ENCODE measurements at regions not wholly inside any gene's neighbourhood (a gene's known extent, or its start where the extent isn't known, plus 50 kb on each side); places are given as distances from the start of the nearest gene placed in this dataset.

DNA sequence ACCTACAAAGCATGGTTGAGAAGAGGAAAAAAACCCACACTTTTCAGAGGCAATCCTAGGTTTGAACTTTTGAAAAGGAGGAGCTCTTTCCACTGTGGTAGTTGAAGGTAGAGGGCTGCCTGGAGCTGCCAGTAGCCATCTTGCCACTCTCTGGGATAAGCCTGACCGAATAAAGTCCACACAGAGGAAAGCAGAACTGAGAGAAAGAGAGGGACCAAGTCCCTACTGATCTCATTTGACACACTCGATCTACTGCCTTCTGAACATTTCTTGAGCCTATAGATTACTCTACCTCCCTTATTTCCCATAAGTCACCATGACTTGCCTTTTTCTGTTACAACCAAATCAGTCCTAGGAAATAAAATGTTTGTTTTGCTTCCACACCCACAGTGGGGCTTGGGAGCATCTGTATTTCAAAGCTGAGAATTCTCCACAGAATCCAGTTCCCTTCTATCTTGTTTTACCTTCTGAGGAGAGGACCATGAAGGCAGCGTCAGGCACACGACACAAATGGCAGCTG is 147.0 kb upstream of the PTPRK start:
- H3K27ac ChIP-seq (ENCODE audit: insufficient read length, low read depth, low read length): no peak overlapping the region
- H3K4ac ChIP-seq (ENCODE audit: low read depth, low read length): no peak overlapping the region
- no peak overlapping the region for H3K23ac ChIP-seq (ENCODE audit: insufficient read length, low read depth, low read length)
- no peak overlapping the region for H3K14ac ChIP-seq (ENCODE audit: insufficient read depth, low read length)
- no peaks in the 10 kb centered on the region for H3K9me3 ChIP-seq (ENCODE audit: control insufficient read depth, low read depth, low read length)
- H3K23me2 ChIP-seq (ENCODE audit: insufficient read length, low read depth, low read length, poor library complexity, severe bottlenecking): no peaks in the 10 kb centered on the region
- Mint-ChIP-seq H3K9me3 (no peaks in the 10 kb centered on the region), H3K4me1 (no peaks in the 10 kb centered on the region), H3K27ac (no peak overlapping the region), H3K4me3 (no peak overlapping the region), H3K36me3 (ENCODE audit: insufficient read depth in 1 of 3, low read depth in 3 of 3) (no peaks in the 10 kb centered on the region), H3K27me3 (ENCODE audit: low read depth) (no peaks in the 10 kb centered on the region)
- no peak overlapping the region for H4K5ac ChIP-seq (ENCODE audit: insufficient read length, low read depth, low read length)
- no peak overlapping the region for H2BK120ac ChIP-seq (ENCODE audit: low read depth, low read length, poor library complexity, severe bottlenecking)
- no peak overlapping the region for H4K8ac ChIP-seq (replicated peaks; ENCODE audit: insufficient read length, low read depth, low read length)
- no peak overlapping the region for H2BK5ac ChIP-seq (ENCODE audit: insufficient read length, low read length)
- no peaks in the 10 kb centered on the region for H3K4me1 ChIP-seq (ENCODE audit: insufficient read depth, low read length)
- H2AFZ ChIP-seq (ENCODE audit: low read length): peak overlapping the region; percentile 56
- H2BK15ac ChIP-seq (ENCODE audit: low read depth, low read length): no peak overlapping the region
- no peak overlapping the region for H3K4me2 ChIP-seq (ENCODE audit: insufficient read depth, insufficient read length, low read length)
- no peak overlapping the region for H3K9ac ChIP-seq (ENCODE audit: extremely low read depth, insufficient read length, low read length)
- TF ChIP-seq, protein P1, sequence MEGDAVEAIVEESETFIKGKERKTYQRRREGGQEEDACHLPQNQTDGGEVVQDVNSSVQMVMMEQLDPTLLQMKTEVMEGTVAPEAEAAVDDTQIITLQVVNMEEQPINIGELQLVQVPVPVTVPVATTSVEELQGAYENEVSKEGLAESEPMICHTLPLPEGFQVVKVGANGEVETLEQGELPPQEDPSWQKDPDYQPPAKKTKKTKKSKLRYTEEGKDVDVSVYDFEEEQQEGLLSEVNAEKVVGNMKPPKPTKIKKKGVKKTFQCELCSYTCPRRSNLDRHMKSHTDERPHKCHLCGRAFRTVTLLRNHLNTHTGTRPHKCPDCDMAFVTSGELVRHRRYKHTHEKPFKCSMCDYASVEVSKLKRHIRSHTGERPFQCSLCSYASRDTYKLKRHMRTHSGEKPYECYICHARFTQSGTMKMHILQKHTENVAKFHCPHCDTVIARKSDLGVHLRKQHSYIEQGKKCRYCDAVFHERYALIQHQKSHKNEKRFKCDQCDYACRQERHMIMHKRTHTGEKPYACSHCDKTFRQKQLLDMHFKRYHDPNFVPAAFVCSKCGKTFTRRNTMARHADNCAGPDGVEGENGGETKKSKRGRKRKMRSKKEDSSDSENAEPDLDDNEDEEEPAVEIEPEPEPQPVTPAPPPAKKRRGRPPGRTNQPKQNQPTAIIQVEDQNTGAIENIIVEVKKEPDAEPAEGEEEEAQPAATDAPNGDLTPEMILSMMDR (conservative IDR thresholded peaks at IDR 0.05): no peak
- H3K27me3 ChIP-seq (ENCODE audit: insufficient read depth, low read length): no peaks in the 10 kb centered on the region
- no peaks in the 10 kb centered on the region for H3K79me1 ChIP-seq (ENCODE audit: insufficient read depth, low read depth, low read length, poor library complexity, severe bottlenecking)
- no peak overlapping the region for H3T11ph ChIP-seq (ENCODE audit: low read length)
- no CpG with 5 or more reads among the region's 4 CpGs for WGBS (ENCODE audit: extremely low coverage, insufficient read length, low lambda C conversion rate)
- H4K20me1 ChIP-seq (ENCODE audit: control insufficient read depth, insufficient read depth, insufficient read length): no peaks in the 10 kb centered on the region
- H2AK5ac ChIP-seq (ENCODE audit: insufficient read length, low read length): no peak overlapping the region
- H3K56ac ChIP-seq (ENCODE audit: insufficient read length, low read depth, low read length): no peak overlapping the region
- H4K91ac ChIP-seq (ENCODE audit: insufficient read length, low read depth, low read length): no peak overlapping the region
- no peaks in the 10 kb centered on the region for H3K79me2 ChIP-seq (ENCODE audit: insufficient read depth, low read length)
- no peak overlapping the region for H3K18ac ChIP-seq (ENCODE audit: insufficient read length, low read depth, low read length)
- no peak for DNase-seq
- no peak overlapping the region for H2BK20ac ChIP-seq (ENCODE audit: low read depth, low read length, poor library complexity, severe bottlenecking)
- H2BK12ac ChIP-seq (ENCODE audit: insufficient read length, low read depth, low read length): no peak overlapping the region
